Prostate gland (tissue), 2 donors: ENCODE measurements at regions not wholly inside any gene's neighbourhood (a gene's known extent, or its start where the extent isn't known, plus 50 kb on each side); places are given as distances from the start of the nearest gene placed in this dataset.

ENCODE experiments used
- POLR2A ChIP-seq: fragments of 450-650 bp; IDR thresholded peaks from one replicate; pipeline ENCODE4 v1.6.1; 2016; ENCODE audit warnings: antibody characterized with exemption, mild to moderate bottlenecking
- TF ChIP-seq, protein P1 (sequence below), 4 experiments: fragments of 200-600 bp in 2 of 4; fragments of 450-650 bp in 2 of 4; sonication (generic) in 2 of 4; IDR thresholded peaks; 1 replicate in 3 of 4; 2 replicates in 1 of 4; pipeline ENCODE4 v1.5.1; 2016 to 2019; ENCODE audit warnings: antibody characterized with exemption in 4 of 4, mild to moderate bottlenecking in 2 of 4, moderate library complexity in 2 of 4

DNA sequence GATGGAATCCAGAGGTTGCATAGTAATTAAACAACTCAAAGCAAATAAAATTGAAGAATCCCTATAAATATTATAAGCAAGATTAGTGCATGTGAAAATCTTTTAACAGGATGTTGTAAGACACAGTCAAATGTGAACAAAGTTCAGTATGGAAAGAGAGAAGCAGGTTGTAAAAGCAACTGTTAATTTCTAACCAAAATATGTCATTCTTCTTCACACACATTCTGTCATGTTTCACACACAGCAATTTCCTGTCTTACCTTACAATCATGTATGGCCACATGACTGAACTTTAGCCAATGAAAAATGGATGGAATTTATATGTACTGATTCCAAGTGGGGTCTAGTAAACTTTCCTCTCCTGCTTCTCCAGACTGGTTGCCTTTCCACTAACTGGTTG lies 527.7 kb upstream of the TMPRSS15 start:
- TF ChIP-seq, protein P1, sequence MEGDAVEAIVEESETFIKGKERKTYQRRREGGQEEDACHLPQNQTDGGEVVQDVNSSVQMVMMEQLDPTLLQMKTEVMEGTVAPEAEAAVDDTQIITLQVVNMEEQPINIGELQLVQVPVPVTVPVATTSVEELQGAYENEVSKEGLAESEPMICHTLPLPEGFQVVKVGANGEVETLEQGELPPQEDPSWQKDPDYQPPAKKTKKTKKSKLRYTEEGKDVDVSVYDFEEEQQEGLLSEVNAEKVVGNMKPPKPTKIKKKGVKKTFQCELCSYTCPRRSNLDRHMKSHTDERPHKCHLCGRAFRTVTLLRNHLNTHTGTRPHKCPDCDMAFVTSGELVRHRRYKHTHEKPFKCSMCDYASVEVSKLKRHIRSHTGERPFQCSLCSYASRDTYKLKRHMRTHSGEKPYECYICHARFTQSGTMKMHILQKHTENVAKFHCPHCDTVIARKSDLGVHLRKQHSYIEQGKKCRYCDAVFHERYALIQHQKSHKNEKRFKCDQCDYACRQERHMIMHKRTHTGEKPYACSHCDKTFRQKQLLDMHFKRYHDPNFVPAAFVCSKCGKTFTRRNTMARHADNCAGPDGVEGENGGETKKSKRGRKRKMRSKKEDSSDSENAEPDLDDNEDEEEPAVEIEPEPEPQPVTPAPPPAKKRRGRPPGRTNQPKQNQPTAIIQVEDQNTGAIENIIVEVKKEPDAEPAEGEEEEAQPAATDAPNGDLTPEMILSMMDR (IDR thresholded peaks at IDR 0.05), result no peak
- TF ChIP-seq POLR2A, result no peak
